HG03442 (cell line): ENCODE measurements at regions not wholly inside any gene's neighbourhood (a gene's known extent, or its start where the extent isn't known, plus 50 kb on each side); places are given as distances from the start of the nearest gene placed in this dataset.
"Not testable (repeated sequence)": the region's sequence is repeated elsewhere in the genome, so short reads cannot be mapped to it uniquely, and the experiment has no call there.

Source experiments
- ATAC-seq: cut with Tn5 transposase; IDR thresholded peaks from one replicate; pipeline ENCODE4 v1.9.1; 2021; ENCODE audit warnings: mild to moderate bottlenecking, moderate library complexity; ENCODE audit not compliant: unreplicated experiment

DNA sequence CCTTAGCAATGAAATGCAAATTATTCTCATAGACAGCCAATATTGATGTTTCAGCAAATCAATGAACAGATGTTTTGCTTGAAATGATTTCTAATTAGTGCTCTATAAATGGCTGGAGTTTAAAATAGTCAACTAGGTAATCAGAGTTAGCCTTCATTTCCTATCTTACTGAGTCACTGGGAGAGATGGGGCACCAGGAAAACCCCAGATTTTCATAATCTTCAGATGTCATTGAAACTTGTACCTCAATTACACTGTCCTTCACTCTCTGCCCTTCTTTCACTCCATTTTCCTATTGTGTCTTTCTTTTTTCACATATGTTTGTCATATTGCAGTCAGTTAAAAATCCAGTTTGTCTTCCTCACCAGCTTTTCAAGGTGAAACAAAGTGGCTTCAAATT is 92.7 kb downstream of the C12orf75 start:
- ATAC-seq: no peak

DNA sequence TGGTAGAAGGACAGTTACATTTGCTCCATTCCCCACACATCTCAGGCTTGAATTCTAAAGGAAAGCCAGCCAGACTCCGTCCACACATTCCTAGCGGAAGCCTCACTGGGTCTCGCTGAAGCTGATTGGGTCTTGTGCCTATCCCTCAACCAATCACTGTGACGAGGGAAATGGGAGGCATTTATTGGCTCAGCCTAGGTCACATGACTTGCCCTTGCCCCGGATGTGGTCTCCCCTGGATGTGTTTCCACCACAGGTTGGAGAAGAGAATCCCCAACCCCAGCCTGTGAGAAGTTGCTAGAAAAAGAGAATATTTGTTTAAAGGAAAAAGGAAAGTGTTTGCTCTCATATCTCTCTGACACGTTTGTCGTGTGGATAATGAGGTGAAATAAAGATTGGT is 93.4 kb downstream of the C12orf75 start:
- ATAC-seq: no peak

DNA sequence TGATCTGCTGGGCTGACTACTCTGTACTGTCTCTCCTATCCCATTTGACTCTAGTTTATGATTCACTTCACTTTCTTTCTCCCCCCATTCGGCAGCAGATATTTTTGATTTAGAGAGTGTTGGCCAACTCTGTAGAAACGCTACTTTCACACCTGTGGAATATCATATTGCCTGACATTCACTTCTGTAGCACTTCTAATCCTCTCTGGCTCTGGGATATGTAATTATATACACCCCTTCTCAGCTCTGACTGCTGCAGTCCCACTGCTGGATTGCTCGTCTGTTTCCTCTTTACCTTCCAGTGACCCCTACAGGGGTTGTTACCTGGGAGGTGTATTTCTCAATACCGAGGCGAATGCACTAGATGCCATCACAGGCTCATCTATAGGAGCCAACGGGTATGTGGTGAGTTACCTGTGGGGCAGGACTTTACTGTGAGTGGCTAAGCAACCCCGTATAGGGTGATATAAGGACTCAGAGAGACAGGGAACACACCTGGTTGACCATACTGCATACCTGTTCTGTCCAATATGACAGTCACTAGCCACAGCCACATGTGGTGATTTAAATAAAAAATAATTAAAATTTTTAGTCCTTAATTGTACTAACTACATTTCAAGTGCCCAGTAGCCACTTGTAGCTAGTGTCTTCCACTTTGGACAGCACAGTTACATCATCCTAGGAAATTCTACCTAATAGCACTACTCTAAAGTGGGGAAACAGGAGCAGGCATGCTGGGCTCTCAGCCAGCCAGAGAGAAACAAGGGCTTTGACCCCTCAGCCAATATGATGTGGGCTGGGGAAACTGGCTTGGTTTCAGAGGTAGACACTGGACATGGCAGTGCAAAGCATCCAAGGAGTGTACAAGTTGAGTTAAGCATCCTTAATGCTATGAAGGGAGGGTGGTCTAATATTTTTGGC is 95.0 kb downstream of the C12orf75 start:
- ATAC-seq: no peak

DNA sequence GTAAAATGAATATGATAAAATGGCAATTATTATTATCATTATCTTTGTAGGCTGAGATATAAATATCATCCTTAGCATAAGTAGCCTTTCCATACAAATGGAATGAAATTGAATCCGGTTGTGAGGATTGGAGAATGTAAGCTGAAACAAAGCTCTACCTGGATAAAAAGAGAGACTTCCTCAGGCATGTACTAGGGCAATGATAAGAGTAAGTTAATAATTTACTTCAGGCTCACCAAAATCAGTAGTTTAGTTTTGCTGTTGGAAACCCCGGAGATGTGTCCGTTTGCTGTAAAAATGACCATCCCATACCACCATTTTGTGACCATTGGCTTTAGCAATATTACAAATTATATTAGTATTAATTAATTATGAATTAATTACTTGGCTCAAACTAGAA is 96.3 kb downstream of the C12orf75 start:
- ATAC-seq: no peak

DNA sequence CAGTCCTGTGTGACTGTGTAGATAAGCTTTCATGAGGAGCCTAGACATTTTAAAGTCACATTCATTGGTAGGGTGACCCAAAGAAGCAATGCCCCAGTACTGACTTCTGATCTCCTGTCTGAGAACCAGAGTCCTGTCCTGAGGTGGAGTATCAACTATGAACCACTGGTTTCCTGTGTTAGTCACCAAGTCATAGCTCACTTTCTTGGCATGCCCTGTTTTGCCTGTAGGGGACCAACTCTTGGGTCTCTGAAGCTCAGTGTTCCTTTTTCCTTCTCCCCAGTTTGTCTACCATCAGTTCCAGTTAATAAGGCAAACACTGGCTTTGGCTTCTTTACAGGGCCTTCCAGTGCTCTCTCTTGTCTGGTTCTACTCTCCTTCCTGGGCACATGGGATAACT is 97.4 kb downstream of the C12orf75 start:
- ATAC-seq: no peak

DNA sequence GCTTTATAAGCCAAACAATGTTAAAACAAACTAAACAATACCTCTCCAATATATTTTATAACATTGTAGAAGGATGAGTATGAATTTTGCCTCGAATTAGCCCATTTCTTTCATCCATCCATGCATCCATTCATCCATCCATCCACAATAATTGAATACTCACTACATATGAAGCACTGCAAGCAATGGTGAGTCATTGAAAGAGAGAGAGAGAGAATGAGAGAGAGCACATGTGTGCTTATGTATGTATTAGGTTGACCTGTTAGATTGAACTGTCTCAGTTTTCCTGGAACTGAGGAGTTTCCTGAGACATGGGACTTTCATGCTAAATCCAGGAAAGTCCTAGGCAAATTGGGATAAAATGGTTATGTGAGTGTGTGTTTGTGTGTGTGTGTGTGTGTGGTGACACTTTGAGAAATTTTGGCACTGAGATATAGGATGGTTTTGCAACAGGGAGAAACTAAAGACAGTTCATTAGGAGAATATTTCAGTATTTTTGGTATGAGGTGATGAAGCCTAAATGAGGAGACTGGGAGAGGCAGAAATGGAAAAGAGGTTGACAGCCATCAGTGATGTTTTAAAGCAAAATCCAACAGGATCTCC is 98.4 kb downstream of the C12orf75 start:
- no peak for ATAC-seq

DNA sequence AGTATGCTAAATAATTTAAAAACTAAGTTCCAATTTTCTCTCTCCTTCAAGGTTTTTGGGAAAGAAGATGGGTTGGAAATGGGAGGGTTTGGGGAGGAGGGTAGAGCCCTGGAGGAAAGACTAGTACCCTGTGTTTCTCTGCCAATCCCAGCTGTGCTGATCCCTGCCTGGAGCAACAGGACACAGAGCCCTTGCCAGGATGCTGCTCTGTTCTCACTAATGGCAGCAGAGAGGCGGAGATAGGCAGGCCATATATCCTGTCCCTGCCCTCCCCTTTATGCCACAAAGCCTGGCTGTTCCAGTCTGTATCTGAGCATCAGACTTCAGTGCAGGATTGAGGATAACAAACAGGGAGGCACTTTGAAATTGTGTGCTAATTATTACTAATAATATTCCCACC is 99.0 kb downstream of the C12orf75 start:
- ATAC-seq: no peak

DNA sequence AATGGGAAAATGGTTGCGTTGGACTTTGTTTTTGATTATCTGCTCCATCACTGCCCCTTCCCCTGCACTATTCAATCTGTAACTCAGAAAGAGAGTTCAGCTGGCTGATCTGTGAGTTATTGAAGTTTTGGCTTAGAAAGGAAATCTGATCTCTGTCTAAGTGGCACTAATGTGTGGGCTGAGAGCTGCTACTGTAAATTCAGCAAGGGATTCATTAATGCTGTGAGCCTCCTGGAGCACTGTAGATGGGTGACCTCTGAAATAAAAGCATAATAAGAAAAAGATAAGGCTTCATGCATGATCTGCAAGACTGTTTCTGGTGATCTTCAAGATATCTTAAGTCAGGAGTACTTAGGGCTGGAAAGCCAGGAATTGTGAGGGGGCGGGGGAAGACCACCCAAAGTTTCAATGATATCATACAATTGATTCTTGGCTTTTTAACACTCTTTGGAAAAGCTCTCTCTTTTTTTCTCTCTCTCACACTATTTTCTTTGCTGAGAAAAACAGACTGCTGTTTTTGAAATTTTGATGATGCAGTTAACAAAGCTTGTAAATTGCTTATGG is 101.1 kb downstream of the C12orf75 start:
- no peak for ATAC-seq

DNA sequence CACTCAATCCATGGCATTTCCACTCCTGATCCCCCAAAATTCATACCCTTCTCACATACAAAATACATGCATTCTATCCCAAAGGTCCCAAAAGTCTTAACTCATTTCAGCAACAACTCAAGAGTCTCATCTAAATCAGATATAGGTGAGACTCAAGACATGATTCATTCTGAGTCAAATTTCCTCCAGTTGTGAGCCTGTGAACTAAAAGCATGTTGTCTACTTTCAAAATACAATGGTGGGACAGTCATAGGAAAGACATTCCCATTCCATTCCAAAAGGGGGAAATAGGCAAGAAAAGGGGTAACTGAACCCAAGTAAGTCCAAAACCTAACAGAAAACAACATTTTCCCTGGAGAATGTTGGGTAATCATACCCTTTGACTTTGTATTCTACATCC is 103.3 kb downstream of the C12orf75 start:
- ATAC-seq: no peak

DNA sequence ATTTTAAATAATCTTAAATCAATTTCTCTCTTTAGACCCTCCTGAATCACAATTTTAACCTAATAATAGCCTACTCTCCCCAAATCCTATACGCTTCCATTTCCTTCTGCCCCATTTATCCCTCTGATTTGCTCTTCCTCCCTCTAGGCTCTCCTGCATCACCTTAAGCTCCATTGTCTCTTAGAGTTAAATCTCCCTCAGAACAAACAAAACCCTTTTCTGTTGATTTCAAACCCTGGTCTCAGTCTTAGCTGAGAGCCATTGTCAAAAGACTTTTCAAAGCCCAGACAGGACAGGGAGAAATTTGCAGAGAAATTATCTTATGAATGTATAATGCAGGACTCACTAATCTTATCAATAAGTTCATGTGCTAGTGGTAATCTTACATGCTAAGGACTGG is 106.1 kb downstream of the C12orf75 start:
- no peak for ATAC-seq

DNA sequence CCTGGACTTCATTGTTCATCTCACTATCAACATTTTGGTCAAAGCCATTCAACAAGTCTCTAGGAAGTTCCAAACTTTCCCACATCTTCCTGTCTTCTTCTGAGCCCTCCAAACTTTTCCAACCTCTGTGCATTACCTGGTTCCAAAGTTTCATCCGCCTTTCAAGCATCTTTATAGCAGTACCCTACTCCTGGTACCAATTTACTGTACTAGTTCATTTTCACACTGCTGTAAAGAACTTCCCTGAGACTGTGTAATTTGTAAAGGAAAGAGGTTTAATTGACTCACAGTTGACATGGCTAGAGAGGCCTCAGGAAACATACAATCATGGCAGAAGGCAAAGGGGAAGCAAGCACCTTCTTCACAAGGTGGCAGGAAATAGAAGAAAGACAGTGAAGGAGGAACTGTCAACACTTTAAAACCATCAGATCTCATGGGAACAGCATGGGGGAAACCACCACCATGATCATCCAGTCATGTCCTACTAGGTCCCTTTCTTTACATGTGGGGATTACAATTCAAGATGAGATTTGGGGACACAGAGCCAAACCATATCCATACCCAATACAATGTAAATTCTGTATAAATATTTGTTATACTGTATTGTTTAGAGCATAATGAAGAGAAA is 109.7 kb downstream of the C12orf75 start:
- ATAC-seq: no peak

DNA sequence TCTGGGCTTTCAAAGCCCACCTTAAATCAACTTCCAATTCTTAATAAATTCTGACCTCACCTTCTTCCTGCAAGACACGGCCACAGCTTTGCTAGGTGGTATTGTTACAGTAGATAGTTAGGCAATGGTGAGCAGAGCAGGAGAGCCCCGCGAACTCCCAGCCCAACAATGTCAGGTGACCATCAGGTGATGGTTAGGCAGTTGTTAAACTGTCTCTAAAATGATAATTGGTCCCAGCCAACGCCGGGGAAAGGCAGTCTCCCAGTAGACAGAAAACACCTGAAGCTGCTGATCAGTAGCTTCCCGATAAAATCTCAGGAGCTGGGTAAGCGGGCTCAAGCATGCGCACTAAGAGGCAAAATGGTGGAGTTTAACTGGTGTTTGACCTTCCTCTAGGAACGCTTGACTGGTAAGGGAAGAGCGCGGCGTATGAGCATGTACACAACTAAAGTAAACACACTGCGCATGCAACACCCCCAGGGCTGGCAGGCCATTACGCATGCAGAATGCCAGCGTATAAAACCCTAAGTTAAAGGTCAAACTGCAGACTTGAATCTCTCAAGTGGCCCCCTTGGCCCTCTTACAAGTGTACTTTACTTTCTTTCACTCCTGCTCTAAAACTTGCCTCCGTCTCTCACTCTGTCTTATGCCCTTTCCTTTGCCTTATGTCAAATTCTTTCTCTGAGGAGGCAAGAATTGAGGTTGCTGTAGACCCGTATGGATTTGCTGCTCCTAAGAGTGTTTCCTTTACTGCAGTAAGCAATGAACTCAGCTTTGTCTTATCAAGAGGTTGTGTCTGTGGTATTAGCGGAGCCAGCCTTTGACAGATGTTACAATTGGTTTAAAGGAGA is 113.5 kb downstream of the C12orf75 start:
- no peak for ATAC-seq

DNA sequence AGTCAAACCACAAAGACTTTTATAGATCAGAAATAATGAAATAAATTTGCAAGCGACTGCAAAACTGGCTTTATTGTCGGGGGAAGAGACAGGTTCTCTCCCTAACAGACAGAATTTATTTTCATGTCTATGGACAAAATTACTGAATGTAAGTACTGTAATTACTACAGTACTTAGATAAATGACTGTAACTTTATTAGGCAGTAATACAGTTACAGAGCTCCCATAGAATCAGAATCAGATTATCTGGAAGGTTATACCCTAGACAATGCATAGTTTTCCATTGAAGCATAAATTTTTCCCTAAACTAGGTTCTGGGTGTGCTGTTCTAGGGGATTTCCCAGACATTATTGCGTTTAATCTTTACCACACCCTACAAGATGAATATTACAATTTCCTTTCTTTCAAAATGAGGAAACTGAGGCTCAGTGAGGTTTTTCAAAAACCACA is 114.2 kb downstream of the C12orf75 start:
- ATAC-seq: no peak

DNA sequence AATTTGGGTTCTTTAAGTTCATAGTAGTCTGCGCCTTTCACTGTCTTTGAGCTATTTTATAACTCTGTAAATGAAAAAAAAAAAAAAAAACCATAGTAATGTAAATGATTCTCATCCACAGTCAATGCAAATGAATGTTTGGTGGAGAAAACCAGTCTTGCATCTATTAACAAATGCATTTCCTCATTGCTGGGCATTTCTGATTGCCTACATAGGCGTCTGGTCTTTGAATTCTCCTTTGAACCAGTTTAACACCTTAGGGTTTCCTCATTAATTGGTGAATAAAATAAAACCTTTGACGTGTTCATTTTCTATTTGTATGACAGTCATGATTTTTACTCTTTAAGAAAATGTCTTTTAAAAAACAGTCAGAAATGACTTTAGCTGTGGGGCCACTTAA is 114.8 kb downstream of the C12orf75 start:
- no peak for ATAC-seq

DNA sequence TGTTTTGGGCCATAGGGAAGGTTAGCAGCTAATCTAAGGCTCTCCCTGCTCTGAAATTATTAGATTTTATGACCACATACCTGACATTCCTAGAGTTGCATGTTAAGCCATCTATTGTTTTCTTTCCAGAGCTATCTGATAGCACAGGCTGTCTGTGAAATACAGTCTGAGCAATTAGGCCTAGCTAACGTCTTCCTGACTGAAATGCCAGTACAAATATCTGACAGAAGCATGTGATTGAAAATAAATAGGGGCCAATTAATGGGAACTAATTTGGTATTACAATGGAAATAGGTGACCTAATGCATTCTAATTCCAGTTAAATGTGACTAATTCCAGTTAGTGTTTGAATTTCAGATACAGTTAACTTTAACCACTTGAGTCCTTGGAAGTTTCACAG is 115.2 kb downstream of the C12orf75 start:
- no peak for ATAC-seq

DNA sequence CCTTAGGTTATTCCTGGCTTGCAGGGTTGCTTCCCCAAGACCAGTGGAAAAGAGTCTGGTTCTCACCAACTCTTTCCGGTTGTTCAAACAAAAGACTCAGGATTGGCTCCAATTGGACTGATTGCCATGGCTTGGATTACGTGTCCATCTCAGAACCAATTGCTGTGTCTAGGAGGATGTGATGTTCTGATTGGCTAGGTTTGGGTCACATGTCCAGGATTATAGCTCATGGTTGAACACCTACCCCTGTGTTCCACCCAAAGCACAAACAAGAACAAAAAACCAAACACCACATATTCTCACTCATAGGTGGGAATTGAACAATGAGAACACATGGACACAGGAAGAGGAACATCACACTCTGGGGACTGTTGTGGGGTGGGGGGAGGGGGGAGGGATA is 116.0 kb downstream of the C12orf75 start:
- not testable (repeated sequence) for ATAC-seq

DNA sequence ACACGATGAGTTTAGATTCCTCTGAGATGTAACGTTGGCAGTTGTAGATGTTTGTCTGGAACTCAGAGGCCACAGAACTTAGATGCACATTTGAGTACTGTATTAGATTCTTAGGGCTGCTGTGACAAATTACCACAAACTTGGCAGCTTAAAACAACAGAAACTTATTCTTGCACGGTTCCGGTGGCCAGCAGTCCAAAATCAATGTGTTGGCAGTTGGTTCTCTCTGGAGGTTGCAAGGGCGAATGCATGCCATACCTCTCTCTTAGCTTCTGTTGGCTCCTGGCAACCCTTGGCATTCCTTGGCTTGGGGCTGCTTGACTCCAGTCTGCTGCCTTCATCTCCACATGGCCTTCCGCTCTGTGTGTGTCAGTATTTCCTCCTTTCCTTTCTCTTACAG is 118.9 kb downstream of the C12orf75 start:
- no peak for ATAC-seq

DNA sequence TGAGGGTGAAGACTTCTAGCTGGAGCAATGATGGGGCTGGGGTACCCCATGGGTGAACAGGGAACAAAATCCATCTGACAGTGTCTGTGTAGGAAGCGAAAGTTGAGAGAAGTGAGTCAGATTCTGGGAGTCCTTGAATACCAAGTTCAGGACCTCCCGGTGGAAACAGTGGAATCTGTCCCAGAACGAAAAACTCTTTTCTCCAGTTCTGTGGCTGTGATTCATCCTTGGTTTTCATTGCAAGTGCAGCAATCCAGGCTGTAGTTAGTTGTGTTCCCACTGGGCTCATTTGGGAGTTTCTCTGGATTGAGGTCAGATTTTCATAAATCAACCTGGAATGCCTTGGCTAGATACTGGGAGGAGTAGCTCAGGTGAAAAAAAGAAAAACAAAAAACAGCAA is 120.7 kb downstream of the C12orf75 start:
- no peak for ATAC-seq

DNA sequence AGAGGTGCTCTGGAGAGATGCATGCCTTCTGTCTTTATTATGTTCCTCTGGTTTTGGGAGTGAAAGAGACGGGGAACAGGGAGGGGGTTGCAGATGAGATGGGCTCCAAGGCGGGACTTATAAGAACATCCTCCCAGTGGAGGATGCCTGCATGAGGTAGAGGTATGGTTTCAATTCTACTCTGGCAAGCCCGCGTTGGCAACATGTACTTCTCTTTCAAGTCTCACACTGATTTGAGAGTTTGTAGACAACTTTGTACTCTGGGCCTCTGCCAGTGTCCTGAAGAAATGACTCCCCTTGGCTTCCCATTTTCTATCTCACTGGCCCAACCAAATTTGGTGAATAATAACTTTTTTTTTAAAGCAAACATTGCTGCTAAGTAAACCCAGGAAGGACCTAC is 121.3 kb downstream of the C12orf75 start:
- no peak for ATAC-seq

DNA sequence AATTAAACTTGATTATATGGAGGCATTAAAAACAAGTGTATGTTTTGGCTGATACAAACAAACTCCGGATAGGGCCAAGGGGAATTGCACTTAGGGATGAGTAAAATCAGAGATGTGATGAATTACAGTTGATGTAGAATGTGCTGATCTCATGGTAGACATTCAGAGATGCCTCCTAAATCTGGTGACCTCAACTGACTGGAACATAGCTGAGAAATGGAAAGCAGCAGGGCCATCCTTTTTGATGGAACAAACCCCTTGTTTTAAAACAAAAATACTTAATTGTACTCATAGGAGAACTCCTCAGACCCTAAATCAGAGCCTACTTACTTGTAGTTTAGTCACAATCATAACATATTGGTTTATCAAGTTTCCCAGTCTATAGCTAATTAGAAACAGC is 122.8 kb downstream of the C12orf75 start:
- no peak for ATAC-seq

DNA sequence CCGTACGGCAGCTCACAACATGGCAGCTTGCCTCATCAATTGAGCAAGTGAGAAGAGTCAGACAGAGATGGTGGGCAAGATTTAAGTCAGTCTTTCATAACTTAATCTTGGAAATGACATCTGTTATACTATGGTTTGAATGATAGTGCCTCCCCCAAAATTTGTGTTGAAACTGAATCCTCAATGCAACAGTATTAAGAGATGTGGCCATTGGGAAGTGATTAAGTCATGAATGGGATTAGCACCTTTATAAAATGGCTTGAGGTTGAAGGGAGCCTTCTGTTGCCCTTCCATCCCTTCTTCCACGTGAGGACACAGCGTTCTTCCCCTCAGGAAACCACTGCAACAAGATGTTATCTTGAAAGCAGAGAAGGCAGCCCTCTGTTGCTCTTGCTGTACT is 124.2 kb downstream of the C12orf75 start:
- no peak for ATAC-seq
